ENCODE measurements at regions not wholly inside any gene's neighbourhood (a gene's known extent, or its start where the extent isn't known, plus 50 kb on each side); places are given as distances from the start of the nearest gene placed in this dataset.

- TF ChIP-seq BCL3 (IDR thresholded peaks at IDR 0.05) (no peak), POLR2A (IDR thresholded peaks at IDR 0.05; ENCODE audit: low read length) (no peak), BHLHE40 (IDR thresholded peaks at IDR 0.05; ENCODE audit: low read depth, low read length) (no peak), CTCF (IDR thresholded peaks at IDR 0.05) (peak; percentile 48), ZFP36 (IDR thresholded peaks at IDR 0.05; ENCODE audit: borderline replicate concordance, partially characterized antibody) (no peak), USF2 (IDR thresholded peaks at IDR 0.05) (no peak), KDM1A (IDR thresholded peaks at IDR 0.05; ENCODE audit: low read depth) (no peak)
Measured at GRCh38 chrX:47311932-47312774, 58.2 kb upstream of the ZNF157 start.

All from A549 (cell line).